NCI-H128 (cell line): ENCODE measurements at regions not wholly inside any gene's neighbourhood (a gene's known extent, or its start where the extent isn't known, plus 50 kb on each side); places are given as distances from the start of the nearest gene placed in this dataset.
"Not testable (repeated sequence)": the region's sequence is repeated elsewhere in the genome, so short reads cannot be mapped to it uniquely, and the experiment has no call there.

Experiments
- DNase-seq: peaks from one replicate; lab custom pipeline; 2025; ENCODE audit not compliant: unreplicated experiment; lab: John Stamatoyannopoulos, UW

DNA sequence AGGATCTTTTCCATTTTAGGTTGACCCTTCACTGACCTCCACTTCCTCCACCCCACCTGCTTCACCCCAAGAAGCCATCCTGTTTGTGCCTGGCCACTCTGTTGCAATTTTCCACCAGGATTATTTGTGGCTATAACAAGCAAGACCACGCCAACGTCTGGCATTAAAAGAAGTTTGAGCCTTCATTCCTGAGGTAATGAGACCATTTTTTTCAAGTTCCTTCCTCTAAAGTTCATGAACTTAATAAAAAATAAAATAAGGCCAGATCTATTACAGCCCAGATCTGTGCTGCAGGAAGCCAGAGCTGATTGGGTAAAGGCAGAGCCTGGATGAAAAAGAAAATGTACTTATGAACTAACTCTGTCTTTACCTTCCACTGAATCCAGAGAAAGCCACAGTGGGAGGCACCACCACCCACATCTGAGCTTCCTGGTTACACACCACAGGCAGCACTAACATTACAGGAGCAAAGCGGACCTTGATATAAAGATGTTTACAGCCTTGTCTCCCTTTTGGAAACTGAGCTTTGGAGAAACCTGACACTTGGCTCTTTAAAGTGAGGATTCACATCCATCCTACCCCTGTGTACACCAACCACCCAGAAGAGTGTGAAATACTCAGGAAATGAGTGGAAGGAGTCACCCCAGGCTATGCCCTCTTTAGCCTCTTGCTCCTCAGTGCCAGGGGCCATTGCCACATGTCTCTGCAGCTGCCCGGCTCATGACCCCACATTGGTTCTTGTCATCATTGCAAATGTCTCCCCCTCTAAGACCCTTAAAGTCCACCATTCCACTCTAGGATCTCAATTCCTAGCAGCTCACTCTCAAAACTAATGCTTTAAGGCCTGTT is 293.6 kb downstream of the PLPP3 start:
- no peak for DNase-seq

DNA sequence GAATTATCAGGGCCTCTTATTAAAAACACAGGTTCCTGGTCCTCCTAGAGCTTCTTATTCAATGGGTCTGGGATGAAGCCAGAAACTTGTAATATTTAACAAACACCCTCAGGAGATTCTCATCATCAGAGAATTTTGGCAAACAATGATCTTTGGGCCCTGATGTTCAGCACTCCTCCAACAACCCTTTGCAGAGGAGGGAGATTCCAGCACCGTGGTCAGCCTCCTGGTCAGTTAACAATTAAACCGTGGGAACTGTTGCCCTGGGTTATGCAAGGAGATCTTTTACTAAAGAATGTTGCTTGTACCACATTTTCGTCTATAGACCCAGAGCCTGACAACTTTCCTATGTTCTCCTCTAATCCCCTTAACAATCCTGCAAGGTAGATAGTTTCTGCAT is 294.4 kb downstream of the PLPP3 start:
- no peak for DNase-seq

DNA sequence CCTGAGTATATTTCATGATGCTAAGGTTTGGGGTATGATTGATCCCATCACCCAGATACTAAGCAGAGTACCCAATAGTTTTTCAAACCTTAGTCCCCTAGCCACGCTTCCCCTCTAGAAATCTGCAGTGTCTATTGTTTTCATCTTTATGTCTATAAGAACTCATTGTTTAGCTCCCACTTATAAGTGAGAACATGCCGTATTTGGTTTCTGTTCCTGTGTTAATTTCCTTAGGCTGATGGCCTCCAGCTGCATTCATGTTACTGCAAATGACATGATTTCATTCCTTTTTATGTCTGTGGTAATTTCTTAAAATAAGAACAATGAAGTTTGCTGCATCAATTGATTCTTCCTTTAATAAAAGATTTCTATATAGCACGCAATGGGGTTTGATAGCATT is 301.3 kb downstream of the PLPP3 start:
- DNase-seq = no peak

DNA sequence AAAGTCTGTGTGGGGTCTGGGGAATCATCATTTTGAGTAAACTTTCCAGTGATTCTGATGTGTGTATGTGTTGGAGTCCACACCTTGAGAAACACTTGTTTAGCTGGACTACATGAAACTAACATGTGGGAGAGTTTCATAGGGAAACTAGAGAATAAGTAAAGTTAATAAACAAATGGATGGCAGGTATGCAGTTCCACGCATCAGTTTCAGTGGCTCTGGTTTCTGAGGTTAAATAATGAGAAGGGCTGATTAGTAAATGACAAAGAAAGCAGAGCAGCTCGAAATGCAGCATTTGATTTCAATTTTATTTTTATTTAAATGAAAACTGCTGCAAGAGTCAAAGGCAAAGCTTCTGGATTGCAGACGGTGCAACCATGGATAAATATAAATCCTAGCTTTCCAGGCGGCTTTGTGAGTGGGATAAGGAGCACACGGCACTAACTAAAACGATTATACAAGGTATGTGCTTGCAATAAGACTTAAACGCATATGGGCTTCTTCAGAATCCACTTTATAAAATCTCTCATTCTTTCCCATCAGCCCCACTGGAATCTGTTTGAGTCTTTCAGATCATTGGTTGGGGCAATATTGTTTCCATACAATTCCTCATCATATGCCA is 310.7 kb downstream of the PLPP3 start:
- no peak for DNase-seq

DNA sequence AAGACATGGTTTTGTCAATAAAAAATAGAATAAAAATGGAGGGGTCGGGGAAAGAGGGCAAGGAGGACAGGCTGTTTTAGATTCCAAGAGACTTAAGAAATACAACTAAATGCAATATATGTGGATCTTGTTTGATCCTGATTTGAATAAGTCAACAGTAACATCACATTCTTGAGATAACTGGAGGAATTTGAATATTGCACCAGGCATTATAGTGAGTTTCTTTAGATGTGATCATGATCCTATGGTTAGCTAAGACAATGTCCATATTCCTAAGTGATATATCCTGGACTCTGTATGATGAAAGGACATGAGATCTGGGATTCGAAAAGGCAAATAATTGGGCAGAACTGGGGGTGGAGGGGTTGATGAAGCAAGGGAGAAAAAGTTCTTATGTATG is 311.8 kb downstream of the PLPP3 start:
- DNase-seq = no peak

DNA sequence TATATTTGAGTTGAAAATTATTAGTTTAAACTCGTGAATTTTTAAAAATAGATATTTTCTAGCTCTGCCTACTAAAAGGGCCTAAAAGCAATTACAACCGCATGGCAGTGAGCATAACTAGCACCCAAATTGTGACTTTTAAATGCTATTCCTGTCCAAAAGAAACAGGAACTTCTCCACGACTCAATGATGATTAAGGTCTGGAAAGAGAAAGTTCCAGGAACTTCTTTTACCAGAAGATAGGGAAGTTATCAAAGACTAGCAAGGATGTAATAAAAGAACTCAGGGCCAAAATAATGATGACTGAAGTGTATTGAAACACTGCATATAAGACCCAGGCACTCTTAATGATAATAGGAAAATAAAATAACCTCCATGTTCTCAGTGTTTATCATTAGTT is 313.0 kb downstream of the PLPP3 start:
- no peak for DNase-seq

DNA sequence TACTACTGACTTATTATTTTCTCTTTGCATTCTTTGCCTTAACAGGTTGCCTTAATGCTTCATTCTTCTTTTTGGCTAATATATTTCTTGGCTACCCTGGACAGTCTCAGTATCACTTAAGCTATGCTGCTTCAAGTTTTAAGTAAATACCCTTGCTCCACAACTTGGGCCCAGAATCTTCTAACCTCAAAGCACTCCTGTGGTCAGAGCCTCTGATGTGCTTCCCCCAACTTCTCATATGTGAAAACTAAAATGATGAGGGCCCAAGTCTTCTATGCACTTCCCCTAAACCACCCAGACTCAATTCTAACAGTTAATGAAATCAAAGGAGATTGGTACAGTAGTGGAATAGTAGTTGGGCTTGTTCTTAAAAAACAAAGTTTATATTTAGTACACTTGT is 314.1 kb downstream of the PLPP3 start:
- no peak for DNase-seq

DNA sequence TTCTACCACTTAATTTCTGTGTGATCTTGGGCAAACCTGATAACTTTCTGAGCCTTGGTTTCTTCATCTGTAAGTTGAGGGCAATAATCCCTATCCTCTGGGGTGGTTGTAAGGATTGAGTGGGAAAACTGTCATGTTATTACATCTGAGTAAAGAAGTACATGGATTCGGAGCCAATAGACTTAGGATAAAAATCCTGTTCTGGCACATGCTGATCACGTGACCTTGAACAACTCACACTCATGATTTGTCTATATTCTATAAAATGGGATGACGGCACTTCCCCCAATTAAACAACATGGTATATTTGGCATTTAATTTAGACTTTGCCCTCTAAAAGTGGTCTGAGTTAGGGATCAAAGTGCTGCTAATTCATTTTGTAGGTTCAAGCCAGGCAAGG is 315.5 kb downstream of the PLPP3 start:
- no peak for DNase-seq

DNA sequence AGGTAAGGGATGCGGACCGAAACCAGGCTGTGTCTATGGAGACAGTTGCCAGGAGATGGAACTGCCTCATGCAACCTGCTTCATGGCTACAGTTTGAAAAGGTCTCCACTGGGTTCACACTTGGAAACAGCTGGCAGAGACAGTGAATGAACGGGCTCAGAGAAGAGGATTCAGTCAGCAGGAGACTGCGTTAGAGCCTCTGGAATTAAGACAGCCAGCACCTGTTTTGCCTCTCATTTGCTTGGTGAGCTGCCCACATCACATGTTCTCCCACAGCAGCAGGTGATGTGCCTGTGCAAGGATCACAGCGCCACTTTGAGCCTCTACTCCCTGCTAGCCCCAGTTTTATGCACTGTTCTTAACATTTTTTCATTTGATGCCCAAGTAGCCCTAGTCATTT is 321.0 kb downstream of the PLPP3 start:
- peak; percentile 23 for DNase-seq

DNA sequence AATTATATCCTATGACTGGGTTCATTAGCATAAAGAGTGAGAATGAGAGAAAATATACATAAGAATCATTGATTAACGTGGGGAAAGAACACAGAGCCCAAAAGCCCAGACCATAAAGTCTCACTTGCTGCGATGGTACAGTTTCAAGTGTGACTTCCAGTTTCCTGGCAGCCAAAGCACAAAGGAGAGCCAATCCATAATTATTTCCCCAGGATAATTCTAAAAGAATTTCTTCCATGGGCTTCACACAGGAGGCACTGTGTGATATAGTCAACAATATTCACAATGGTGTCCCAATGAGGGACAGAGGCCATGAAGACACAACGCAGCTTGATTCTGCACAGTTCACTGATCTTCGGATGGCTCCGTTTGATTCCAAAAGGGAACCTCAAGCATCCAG is 321.6 kb downstream of the PLPP3 start:
- DNase-seq = no peak

DNA sequence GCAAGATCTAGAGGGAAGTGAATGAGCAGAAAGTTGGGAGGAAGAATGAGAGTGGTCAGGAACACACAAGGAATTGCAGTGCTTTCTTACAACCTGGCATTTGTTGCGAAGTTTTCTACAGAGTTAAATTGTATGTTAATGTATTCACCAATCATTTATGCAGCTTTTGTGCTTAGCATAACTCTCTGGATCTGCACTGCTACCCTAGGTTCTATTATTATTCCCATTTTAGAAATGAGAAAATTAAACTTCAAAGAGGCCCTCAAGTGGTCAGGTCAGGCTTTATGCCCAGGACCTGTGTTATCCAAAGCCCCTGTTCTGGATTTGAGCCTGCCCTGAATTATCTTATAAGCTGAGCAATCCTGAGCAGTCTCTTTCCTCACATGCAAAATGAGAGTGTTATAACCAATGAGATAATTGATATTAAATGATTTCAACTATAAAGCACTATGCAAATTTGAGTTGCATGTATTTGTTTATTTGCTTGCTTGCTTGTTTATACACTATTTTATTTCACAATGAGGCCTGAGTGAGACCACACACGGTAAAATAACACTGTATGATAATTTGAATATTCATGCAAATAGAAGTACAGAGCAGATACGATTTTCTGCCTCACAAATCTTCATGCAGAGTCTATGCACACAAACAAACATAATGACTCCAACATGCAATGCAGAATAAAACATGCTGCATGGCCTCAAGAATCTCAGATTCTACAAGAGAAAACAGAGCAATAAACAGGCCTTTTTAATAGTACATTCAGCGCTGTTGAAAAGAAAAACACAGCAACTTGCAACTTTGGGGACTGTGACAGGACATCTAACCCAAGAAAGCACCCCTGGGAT is 323.0 kb downstream of the PLPP3 start:
- no peak for DNase-seq

DNA sequence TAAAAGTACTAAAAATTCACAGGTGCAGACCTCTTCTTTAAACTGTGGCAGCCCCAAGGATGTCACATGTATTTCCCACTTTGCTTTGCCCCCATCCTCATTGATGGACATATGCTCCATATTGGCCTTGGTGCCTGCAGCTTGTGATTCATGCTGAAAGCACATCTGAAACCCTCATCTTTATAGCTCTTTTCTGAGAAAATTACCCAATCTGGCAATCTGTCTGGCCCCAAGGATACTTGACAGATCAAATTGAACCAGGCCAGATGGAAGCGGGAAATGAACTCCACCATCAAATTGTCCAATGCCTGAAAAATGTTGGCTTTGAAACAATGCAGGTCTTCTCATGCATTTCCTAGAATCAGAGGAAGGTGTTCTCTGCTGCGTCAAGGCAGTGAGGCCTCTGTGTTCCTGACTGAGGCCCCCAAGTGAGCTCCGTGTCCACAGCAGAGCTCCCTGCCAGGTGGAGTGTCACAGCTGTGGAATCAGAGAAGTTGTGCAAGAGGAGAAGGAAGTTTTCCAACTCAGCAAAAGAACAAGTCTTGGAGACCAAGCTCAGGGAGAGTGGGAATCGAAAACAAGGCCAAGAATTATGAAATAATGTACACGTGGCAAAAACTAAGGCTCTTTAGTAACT is 323.7 kb downstream of the PLPP3 start:
- DNase-seq = no peak

DNA sequence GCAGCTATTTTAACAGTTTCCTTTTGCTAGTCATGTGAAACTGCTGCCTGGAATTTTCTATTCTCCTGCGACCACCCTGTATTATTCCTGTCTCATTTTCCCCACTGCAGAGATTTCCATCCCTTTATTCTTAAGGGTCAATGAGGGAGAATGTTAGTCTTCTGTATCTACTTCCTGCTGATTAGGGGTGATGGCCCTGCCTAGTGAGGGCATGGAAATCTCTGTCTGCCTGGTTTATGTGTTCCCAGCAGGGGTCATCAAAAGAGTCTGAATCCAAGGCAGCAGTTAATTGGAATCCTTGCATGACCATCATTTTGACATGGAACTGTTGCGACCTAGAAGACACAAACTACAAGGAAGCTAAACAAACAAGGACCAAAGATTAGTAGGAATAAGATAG is 325.2 kb downstream of the PLPP3 start:
- DNase-seq = no peak

DNA sequence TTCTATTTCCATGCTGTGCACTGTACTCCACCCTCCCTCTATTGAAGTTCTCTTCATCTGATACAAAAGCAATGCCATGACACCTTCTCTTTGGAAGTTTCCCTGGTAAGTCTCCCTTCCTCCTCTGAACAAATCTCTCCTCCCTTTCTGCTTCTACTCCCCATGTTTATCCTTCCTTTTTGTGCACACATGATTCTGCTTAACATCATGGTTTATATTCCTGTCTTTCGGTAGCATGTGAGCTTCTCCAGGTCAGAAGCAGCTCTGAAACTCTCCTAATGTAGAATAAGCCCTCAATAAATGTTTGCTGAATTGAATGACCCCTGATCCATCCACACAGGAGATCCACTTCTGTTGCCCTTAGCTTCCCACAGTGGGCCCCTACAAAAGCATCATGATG is 328.6 kb downstream of the PLPP3 start:
- no peak for DNase-seq

DNA sequence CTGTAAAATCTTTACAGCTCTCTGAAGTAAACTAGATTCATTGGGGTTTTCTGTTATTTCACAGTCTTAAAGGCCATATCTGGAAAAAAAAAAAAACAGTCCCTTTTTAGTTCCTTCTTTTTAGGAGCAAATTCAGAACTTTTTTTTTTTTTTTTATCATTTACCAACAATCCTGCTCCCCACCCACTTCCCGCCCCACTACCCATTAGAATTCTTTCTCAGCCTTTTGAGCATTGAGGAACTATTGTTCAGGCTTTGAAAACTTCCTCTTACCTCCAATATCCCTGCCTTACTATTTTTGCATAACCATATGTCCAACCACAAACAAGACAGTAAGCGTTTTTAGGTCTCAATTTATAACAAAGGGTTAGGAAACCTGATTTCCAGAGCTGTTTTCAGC is 330.1 kb downstream of the PLPP3 start:
- no peak for DNase-seq

DNA sequence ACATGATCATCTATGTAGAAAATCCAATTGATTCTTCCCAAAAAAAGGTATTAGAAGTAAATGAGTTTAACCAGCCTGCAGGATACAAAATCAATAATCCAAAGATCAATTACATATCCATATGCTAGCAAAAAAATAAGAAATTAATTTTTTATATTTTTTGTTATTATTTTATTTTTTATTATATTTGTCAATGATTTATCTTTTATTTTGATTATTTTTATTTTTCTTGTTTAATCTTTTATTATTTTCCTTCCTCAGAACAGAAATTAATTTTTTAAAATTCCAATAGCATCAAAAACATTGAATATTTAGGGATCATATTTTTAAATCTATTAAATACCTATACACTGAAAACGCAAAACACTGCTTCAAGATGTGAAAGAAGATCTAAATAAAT is 331.2 kb downstream of the PLPP3 start:
- no peak for DNase-seq

DNA sequence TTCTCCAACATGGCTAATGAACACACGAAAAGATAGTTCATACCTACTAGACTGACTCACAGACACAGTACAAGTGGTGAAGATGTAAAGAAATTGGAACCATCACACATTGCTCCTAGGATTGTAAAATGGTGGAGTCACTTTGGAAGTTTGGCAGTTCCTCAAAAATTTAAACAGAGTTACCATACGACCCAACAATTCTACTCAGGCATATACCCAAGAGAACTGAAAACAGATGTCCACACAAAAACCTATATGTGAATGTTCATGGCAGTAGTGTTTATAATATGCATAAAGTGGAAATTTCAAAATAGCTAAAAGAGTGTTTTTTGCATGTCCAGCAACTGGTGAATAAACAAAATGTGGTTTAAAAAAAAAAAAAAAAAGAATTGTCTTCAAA is 332.6 kb downstream of the PLPP3 start:
- not testable (repeated sequence) for DNase-seq

DNA sequence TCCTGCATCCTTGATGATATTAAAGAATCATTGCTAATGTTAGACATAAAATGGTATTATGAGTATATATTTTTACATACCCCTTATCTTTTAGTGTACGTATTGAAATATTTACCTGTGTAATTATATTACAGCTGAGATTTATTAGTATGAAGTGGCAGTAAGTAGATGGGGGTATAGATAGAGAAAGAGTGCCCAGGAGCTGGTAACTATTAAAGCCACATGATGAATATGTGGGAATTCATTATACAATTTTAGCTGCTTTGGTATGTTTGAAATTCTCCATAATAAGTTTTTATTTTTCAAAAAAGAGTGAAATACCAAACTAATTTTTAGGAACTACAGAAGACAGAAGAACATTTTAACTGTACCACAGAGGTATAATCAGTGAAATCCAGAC is 339.0 kb downstream of the PLPP3 start:
- DNase-seq = no peak

DNA sequence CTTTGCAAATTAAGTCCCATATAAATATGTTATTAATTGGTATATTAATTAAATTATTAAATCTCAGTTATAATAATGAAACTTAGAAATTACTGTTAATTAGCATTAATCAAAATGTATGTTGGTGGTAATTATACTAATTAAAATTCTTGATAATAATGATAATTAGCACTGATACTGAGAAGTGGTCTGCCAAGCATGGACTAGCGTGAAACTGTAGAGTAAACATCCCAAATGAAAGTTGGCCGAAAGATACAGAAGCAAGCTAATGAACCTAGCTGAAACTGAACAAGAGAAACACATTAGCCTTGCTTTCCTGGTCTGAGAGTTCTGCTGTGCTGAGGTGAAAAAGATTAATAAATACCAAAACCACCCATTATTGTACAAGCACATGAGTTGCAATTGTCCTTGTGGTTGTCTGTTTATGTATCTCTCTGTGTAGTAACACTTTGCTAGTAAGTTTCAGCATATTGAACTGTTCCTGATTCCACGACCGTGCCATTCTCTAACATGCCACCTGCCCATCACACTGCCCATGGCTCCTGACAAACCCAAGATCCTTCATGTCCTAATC is 341.8 kb downstream of the PLPP3 start:
- DNase-seq = no peak

DNA sequence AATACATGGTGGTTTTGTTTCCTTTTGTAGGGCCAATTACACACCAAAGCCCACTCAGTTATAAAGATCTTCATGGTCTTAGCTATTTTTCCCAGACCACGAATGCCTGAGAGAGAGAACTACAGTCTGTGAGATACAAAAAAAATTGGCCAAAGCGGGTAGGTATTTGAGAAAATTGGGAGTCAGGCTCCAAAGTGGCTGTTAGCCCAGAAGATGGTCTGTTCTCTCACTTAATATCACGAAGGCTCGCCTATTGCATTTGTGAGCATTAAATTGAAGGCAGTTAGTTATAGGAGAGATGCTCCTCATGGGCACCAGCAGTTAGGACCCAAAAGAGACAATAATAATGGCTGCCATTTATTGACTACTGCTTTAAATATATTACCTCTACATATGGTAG is 342.7 kb downstream of the PLPP3 start:
- DNase-seq = no peak

DNA sequence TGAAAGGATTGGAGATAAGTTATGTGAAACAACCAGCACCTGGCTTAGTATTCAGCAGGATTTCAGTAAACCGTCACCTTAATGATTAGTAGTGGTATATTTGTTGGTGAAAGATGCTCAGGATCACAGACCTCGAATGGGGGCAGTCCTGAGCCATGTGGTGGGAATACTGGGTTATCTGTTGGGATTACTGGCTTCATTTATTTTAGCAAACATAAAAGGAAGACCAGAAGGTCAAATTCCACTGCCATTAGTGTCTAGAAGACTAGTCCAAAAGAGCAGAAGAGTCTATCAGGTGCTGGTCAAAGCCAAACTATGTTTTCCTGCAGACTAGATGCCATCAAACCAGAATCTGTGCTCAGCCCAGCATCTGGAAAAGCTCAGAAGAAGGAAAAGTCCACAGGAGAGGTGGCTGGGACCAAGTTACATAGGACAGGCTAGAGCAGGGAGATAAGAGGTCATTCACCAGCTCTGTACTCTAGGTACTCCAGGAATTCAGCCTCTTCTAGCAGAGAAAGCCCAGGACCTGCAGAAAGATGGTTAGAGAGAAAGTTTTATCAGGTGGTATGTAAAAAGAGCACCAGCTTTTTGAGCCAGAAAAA is 343.4 kb downstream of the PLPP3 start:
- DNase-seq = no peak
